Transverse colon (tissue), 4 donors: ENCODE measurements at regions not wholly inside any gene's neighbourhood (a gene's known extent, or its start where the extent isn't known, plus 50 kb on each side); places are given as distances from the start of the nearest gene placed in this dataset.

Experiments
- POLR2A ChIP-seq: fragments of 450-650 bp; IDR thresholded peaks from one replicate; pipeline ENCODE4 v1.6.1; 2016; ENCODE audit warnings: antibody characterized with exemption, mild to moderate bottlenecking, moderate library complexity
- POLR2AphosphoS5 ChIP-seq, 3 donors: sonication (generic); formaldehyde crosslinking; IDR thresholded peaks; one replicate each; pipeline ENCODE4 v1.6.1; 2016; ENCODE audit warnings: antibody characterized with exemption in 3 of 3
- TF ChIP-seq, protein P1 (sequence below), 5 experiments: fragments of 200-600 bp in 3 of 5; fragments of 450-650 bp in 2 of 5; sonication (generic) in 3 of 5; IDR thresholded peaks; 1 replicate in 2 of 5; 2 replicates in 3 of 5; pipeline ENCODE4 v1.5.1; 2016 to 2017; ENCODE audit warnings: antibody characterized with exemption in 5 of 5, inconsistent platforms in 3 of 5, mild to moderate bottlenecking in 2 of 5, moderate library complexity in 1 of 5

DNA sequence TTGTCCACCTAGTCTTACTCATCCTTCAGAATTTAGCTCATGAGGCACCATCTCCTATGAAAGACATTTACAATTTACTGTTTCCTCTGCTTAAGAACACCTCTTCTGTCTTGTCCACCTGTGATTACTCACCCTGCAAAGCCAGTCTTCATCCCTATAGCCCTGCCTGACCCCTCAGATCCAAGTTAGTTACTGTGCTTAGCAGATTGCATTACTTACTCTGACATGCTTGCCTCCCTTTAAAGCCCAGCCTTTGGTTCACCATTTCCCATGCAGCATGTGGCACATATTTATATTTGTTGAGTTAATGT is 60.9 kb upstream of the VCAM1 start:
- TF ChIP-seq, protein P1, sequence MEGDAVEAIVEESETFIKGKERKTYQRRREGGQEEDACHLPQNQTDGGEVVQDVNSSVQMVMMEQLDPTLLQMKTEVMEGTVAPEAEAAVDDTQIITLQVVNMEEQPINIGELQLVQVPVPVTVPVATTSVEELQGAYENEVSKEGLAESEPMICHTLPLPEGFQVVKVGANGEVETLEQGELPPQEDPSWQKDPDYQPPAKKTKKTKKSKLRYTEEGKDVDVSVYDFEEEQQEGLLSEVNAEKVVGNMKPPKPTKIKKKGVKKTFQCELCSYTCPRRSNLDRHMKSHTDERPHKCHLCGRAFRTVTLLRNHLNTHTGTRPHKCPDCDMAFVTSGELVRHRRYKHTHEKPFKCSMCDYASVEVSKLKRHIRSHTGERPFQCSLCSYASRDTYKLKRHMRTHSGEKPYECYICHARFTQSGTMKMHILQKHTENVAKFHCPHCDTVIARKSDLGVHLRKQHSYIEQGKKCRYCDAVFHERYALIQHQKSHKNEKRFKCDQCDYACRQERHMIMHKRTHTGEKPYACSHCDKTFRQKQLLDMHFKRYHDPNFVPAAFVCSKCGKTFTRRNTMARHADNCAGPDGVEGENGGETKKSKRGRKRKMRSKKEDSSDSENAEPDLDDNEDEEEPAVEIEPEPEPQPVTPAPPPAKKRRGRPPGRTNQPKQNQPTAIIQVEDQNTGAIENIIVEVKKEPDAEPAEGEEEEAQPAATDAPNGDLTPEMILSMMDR (IDR thresholded peaks at IDR 0.05): no peak
- TF ChIP-seq POLR2A (no peak), POLR2AphosphoS5 (IDR thresholded peaks at IDR 0.05) (no peak)
